Activated B cell treated with CpG ODN at 0.5 μM for 24 hours (primary cell): ENCODE measurements at regions not wholly inside any gene's neighbourhood (a gene's known extent, or its start where the extent isn't known, plus 50 kb on each side); places are given as distances from the start of the nearest gene placed in this dataset.

Source experiments
- ATAC-seq: fragments of 200-7000 bp; cut with Tn5 transposase; one replicate; pipeline ENCODE4 v1.10.0; 2021; ENCODE audit warnings: low read depth, mild to moderate bottlenecking, moderate library complexity
- CTCF ChIA-PET: fragments of 350-600 bp; sonication (Branson Sonifier 250); formaldehyde crosslinking; loops from one replicate; lab custom pipeline; 2021; ENCODE audit warnings: antibody characterized with exemption; lab: Charles Lee
- POLR2A ChIA-PET: fragments of 350-600 bp; sonication (Branson Sonifier 250); formaldehyde crosslinking; loops from one replicate; lab custom pipeline; 2021; ENCODE audit warnings: antibody characterized with exemption; lab: Charles Lee
- DNase-seq: peaks from one replicate; pipeline ENCODE4 v3.0.0; 2022
- H3K27ac Mint-ChIP-seq: one replicate; pipeline ENCODE4 v1.8.0; 2020; ENCODE audit warnings: mixed read lengths
- H3K27me3 Mint-ChIP-seq: one replicate; pipeline ENCODE4 v1.8.0; 2021; ENCODE audit warnings: mixed read lengths
- H3K36me3 Mint-ChIP-seq: one replicate; pipeline ENCODE4 v1.8.0; 2021; ENCODE audit warnings: low read depth, mixed read lengths
- H3K4me1 Mint-ChIP-seq: one replicate; pipeline ENCODE4 v1.8.0; 2021; ENCODE audit warnings: mixed read lengths
- H3K4me3 Mint-ChIP-seq: one replicate; pipeline ENCODE4 v1.8.0; 2020; ENCODE audit warnings: mild to moderate bottlenecking, mixed read lengths
- H3K9me3 Mint-ChIP-seq: one replicate; pipeline ENCODE4 v1.8.0; 2020; ENCODE audit warnings: mixed read lengths
- intact Hi-C: fragments of 100-400 bp; cut with micrococcal nuclease; formaldehyde crosslinking; loops from one replicate; pipeline ENCODE4 v1.15.1; 2024
- TF ChIP-seq, protein P1 (sequence below): fragments of 200-600 bp; IDR thresholded peaks from one replicate; pipeline ENCODE4 v1.8.0; 2022; ENCODE audit warnings: antibody characterized with exemption, mild to moderate bottlenecking

DNA sequence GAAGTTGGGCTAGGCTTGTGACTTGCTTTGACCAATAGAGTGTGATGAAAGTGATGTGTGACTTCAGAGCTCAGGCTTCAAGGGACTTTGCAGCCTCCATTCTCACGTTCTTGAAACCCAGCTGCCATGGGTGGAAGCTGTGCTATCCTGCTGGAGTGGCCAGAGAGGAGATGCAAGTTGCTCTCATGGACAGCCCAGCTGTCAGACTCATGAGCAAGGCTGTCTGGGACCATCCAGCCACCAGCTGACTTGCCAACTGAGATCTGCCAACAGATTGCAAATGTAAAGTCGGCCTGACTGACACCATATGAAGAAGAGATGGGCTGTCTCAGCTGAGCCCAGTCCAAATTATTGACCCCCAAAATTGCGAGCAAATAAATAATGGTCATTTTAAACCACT lies 226.4 kb upstream of the CXCR4 start:
- ATAC-seq: no peak
- Mint-ChIP-seq H3K4me3 (no peak overlapping the region), H3K4me1 (no peaks in the 10 kb centered on the region), H3K36me3 (no peaks in the 10 kb centered on the region), H3K9me3 (peaks cover 3% of the 10 kb centered on the region), H3K27me3 (no peaks in the 10 kb centered on the region), H3K27ac (no peak overlapping the region)
- intact Hi-C loops: no loop called here
- ChIA-PET CTCF (no interaction called here), POLR2A (interaction anchor here (1.0 kb wide), 1 partner anchor 13 kb away, joined by 3 read pairs; no protein-coding TSS in a partner anchor)
- no peak for DNase-seq
- TF ChIP-seq, protein P1, sequence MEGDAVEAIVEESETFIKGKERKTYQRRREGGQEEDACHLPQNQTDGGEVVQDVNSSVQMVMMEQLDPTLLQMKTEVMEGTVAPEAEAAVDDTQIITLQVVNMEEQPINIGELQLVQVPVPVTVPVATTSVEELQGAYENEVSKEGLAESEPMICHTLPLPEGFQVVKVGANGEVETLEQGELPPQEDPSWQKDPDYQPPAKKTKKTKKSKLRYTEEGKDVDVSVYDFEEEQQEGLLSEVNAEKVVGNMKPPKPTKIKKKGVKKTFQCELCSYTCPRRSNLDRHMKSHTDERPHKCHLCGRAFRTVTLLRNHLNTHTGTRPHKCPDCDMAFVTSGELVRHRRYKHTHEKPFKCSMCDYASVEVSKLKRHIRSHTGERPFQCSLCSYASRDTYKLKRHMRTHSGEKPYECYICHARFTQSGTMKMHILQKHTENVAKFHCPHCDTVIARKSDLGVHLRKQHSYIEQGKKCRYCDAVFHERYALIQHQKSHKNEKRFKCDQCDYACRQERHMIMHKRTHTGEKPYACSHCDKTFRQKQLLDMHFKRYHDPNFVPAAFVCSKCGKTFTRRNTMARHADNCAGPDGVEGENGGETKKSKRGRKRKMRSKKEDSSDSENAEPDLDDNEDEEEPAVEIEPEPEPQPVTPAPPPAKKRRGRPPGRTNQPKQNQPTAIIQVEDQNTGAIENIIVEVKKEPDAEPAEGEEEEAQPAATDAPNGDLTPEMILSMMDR: no peak

DNA sequence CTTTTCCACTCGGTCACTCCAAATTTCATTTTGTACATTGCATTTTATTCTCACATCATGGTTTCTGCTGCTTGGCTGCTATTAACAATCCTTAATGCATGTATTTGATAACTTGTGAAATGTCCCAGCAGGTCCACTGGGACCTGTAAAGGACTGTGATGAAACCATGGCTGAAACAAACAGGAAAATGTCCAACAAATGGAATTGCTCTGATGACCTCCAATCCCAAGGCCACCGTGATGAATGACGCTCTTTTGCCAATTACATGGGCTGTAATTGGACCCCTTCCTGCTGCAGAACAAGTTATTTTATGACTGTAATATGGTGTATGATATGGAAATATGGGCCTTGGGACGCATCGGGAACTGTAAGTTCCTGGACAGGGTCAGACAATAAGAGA lies 224.2 kb upstream of the CXCR4 start:
- ATAC-seq (no peak), DNase-seq (no peak)
- intact Hi-C loops: loop anchor here (2.0 kb wide), 1 partner anchor 15 kb away; no protein-coding TSS in a partner anchor
- H3K9me3 Mint-ChIP-seq: peaks cover 10% of the 10 kb centered on the region
- no peak overlapping the region for H3K27ac Mint-ChIP-seq
- TF ChIP-seq, protein P1: no peak
- no peak overlapping the region for H3K4me3 Mint-ChIP-seq
- H3K4me1 Mint-ChIP-seq: no peaks in the 10 kb centered on the region
- no peaks in the 10 kb centered on the region for H3K36me3 Mint-ChIP-seq
- CTCF ChIA-PET: no interaction called here
- POLR2A ChIA-PET: no interaction called here
- no peaks in the 10 kb centered on the region for H3K27me3 Mint-ChIP-seq

DNA sequence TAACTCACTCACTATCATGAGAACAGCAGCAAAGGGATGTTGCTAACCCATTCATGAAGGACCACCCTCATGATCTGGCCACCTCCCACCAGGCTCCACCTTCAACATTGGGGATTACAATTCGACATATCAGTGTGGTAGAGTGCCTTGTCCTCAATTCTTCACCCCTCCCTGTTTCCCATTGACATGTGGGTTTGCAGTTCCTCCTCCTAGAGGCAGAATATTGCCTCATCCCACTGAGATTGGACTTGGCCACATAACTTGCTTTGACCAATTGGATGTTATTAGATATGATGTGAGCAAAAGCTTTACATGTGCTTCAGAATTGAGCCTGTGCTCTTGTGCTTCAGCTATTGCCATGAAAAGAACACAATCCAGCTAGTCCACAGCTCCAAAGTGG lies 217.0 kb upstream of the CXCR4 start:
- no peak overlapping the region for H3K4me3 Mint-ChIP-seq
- no peaks in the 10 kb centered on the region for H3K4me1 Mint-ChIP-seq
- TF ChIP-seq, protein P1: no peak
- no peaks in the 10 kb centered on the region for H3K27me3 Mint-ChIP-seq
- DNase-seq (no peak), ATAC-seq (no peak)
- no peaks in the 10 kb centered on the region for H3K36me3 Mint-ChIP-seq
- H3K27ac Mint-ChIP-seq: no peak overlapping the region
- POLR2A ChIA-PET: no interaction called here
- CTCF ChIA-PET: no interaction called here
- H3K9me3 Mint-ChIP-seq: peaks cover 13% of the 10 kb centered on the region
- intact Hi-C loops: no loop called here

- ChIA-PET CTCF (no interaction called here), POLR2A (interaction anchor here (0.5 kb wide), 1 partner anchor 29 kb away, joined by 5 read pairs; no protein-coding TSS in a partner anchor)
- Mint-ChIP-seq H3K9me3 (peaks cover 3% of the 10 kb centered on the region), H3K36me3 (no peaks in the 10 kb centered on the region), H3K27ac (no peak overlapping the region), H3K4me1 (peaks cover 9% of the 10 kb centered on the region), H3K4me3 (no peak overlapping the region), H3K27me3 (no peaks in the 10 kb centered on the region)
- ATAC-seq: no peak
- intact Hi-C loops: no loop called here
- TF ChIP-seq, protein P1: no peak
- no peak for DNase-seq
Observed at GRCh38 chr2:136332436-136333095, 214.6 kb upstream of the CXCR4 start.

GRCh38 chr2:136331226-136331625 lies 213.3 kb upstream of the CXCR4 start:
- TF ChIP-seq, protein P1: no peak
- ATAC-seq: no peak
- Mint-ChIP-seq H3K4me3 (no peak overlapping the region), H3K27ac (no peak overlapping the region), H3K36me3 (no peaks in the 10 kb centered on the region), H3K9me3 (peaks cover 3% of the 10 kb centered on the region), H3K27me3 (no peaks in the 10 kb centered on the region), H3K4me1 (peaks cover 21% of the 10 kb centered on the region)
- ChIA-PET POLR2A (interaction anchor here (0.7 kb wide), 3 partner anchors 32 to 124 kb away, joined by 6 to 9 read pairs (median 8); no protein-coding TSS in a partner anchor), CTCF (no interaction called here)
- DNase-seq: no peak
- intact Hi-C loops: no loop called here
